ENCODE measurements at regions not wholly inside any gene's neighbourhood (a gene's known extent, or its start where the extent isn't known, plus 50 kb on each side); places are given as distances from the start of the nearest gene placed in this dataset.

DNA sequence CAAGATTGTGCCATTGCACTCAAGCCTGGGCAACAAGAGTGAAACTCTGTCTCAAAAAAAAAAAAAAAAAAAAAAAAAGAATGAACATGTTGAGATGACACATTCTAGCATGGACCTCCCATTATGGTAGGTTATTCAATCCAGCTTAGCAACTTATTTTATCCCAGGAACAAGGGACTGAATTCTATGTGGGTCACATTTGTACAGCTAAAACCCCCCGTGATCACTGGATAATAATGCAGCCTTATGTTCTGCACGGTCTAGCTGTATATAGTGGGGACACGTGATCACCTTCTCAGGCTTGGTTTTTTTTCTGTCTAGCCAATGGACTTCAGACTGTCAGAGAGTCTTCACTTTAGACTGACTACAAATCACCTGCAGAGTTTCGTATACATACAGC is 115.2 kb upstream of the FRG1 start:
- H3K4me3 ChIP-seq: no peak overlapping the region
- H3K27me3 ChIP-seq: no peaks in the 10 kb centered on the region
- DNase-seq (ENCODE audit: extremely low spot score in 2 of 2): no peak
- H3K9me3 ChIP-seq: no peaks in the 10 kb centered on the region
- no peak overlapping the region for H3K27ac ChIP-seq
- intact Hi-C loops (cut with DNase I): no loop called here
- TF ChIP-seq, protein P1, sequence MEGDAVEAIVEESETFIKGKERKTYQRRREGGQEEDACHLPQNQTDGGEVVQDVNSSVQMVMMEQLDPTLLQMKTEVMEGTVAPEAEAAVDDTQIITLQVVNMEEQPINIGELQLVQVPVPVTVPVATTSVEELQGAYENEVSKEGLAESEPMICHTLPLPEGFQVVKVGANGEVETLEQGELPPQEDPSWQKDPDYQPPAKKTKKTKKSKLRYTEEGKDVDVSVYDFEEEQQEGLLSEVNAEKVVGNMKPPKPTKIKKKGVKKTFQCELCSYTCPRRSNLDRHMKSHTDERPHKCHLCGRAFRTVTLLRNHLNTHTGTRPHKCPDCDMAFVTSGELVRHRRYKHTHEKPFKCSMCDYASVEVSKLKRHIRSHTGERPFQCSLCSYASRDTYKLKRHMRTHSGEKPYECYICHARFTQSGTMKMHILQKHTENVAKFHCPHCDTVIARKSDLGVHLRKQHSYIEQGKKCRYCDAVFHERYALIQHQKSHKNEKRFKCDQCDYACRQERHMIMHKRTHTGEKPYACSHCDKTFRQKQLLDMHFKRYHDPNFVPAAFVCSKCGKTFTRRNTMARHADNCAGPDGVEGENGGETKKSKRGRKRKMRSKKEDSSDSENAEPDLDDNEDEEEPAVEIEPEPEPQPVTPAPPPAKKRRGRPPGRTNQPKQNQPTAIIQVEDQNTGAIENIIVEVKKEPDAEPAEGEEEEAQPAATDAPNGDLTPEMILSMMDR (IDR thresholded peaks at IDR 0.05): no peak
- TF ChIP-seq POLR2AphosphoS5 (IDR thresholded peaks at IDR 0.05; ENCODE audit: insufficient read depth in 1 of 2, low read depth in 1 of 2): no peak
- no peak for TF ChIP-seq POLR2A (IDR thresholded peaks at IDR 0.05)
- no peaks in the 10 kb centered on the region for H3K4me1 ChIP-seq
- no peaks in the 10 kb centered on the region for H3K36me3 ChIP-seq

DNA sequence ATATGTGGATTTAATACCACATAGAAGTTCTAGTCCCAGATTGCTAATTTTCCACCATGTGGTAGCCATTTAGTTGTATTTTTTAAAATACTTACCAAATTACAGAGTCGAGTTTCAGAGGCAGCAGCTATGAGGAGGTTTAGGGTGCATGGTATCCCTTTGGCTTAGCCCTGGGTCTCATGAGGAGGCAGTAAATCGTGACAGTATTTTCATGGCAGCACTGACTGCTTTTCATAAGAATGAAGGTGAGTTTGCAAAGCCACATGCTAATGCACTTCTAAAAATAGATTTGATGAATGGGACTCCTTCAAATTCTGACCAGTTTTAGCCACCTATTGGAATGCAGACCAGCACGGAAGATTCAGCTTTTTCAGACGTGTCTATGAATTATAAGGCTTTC is 114.0 kb upstream of the FRG1 start:
- H3K27ac ChIP-seq: no peak overlapping the region
- H3K9me3 ChIP-seq: no peaks in the 10 kb centered on the region
- H3K36me3 ChIP-seq: no peaks in the 10 kb centered on the region
- TF ChIP-seq POLR2AphosphoS5 (IDR thresholded peaks at IDR 0.05; ENCODE audit: insufficient read depth in 1 of 2, low read depth in 1 of 2): no peak
- no peak for TF ChIP-seq POLR2A (IDR thresholded peaks at IDR 0.05)
- TF ChIP-seq, protein P1 (IDR thresholded peaks at IDR 0.05): no peak
- intact Hi-C loops (cut with DNase I): no loop called here
- no peak for DNase-seq (ENCODE audit: extremely low spot score in 2 of 2)
- H3K27me3 ChIP-seq: no peaks in the 10 kb centered on the region
- no peak overlapping the region for H3K4me3 ChIP-seq
- H3K4me1 ChIP-seq: no peaks in the 10 kb centered on the region

DNA sequence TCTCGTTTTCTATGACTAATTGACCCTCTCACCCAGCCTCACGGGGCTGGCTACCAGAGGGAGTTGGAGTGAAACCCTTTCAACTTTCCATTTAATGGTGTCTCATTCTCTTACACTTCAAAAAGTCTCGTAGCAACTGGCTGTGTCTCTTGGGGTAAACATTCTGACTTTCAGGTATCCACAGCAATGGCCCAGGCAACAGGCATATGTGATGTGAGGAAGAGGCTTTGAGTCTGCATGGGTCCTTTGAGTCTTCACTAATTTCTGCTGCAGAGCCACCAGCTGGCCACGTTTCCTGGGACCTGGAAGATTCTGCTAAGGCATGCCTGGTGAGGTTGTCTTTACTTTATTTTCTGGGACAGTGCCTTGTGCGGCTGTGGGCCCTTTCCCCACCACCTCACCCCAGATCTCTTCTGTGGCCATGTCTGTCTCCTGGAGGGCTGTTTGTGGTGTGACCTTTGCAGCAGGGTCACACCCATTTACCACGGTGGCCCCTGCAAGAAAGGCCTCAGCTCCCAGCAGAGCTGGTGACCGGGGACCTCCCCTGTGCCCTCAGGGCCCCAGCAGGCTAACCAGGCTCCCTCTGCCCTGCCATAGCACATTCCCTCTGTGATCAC is 112.5 kb upstream of the FRG1 start:
- intact Hi-C loops (cut with DNase I): no loop called here
- H3K4me1 ChIP-seq: no peaks in the 10 kb centered on the region
- no peak for TF ChIP-seq POLR2AphosphoS5 (IDR thresholded peaks at IDR 0.05; ENCODE audit: insufficient read depth in 1 of 2, low read depth in 1 of 2)
- no peak for TF ChIP-seq POLR2A (IDR thresholded peaks at IDR 0.05)
- TF ChIP-seq, protein P1 (IDR thresholded peaks at IDR 0.05): no peak
- no peak for DNase-seq (ENCODE audit: extremely low spot score in 2 of 2)
- H3K4me3 ChIP-seq: no peak overlapping the region
- H3K36me3 ChIP-seq: no peaks in the 10 kb centered on the region
- no peaks in the 10 kb centered on the region for H3K9me3 ChIP-seq
- H3K27me3 ChIP-seq: no peaks in the 10 kb centered on the region
- H3K27ac ChIP-seq: no peak overlapping the region

DNA sequence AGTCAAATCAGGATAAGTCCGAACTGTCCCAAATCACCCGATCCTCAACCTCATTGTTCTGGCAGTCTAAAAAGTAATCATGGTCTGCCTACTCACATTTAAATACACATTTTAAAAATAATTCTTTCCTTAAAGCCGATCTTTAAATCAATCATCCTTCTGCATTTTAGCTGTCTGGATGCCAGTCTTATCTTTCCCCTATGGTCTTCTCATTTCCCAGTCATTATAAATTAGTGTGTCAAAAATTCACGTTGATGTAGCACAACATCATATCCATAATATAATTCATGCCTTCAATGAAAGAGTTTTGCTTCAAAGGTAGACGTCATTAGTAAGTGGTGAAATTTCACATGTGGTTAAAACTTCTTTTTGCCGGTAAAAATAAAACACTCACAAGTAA is 108.1 kb upstream of the FRG1 start:
- Histone ChIP-seq H3K9me3 (no peaks in the 10 kb centered on the region), H3K4me1 (no peaks in the 10 kb centered on the region), H3K36me3 (no peaks in the 10 kb centered on the region), H3K4me3 (no peak overlapping the region), H3K27me3 (no peaks in the 10 kb centered on the region), H3K27ac (no peak overlapping the region)
- DNase-seq (ENCODE audit: extremely low spot score in 2 of 2): no peak
- intact Hi-C loops (cut with DNase I): no loop called here
- TF ChIP-seq POLR2AphosphoS5 (IDR thresholded peaks at IDR 0.05; ENCODE audit: insufficient read depth in 1 of 2, low read depth in 1 of 2): no peak
- TF ChIP-seq, protein P1 (IDR thresholded peaks at IDR 0.05): no peak

DNA sequence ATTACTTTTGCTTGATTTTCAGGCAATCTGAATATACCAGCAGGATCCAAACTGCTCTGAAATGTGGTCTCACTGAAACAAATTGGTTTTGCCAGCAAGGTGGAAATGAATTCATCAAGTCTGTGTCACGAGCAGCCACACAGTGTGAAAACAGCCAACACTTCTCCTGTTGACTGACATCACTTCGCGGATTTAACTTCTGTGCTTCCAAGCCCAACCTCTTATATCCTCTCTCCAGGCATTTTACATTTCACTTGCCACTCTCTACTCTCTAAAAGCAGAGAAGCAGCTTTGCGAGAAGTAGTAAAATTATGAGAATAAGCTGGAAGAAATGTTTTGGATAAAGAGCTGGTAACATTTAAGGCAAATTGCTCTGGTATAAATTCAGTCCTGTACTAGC is 106.1 kb upstream of the FRG1 start:
- DNase-seq (ENCODE audit: extremely low spot score in 2 of 2): no peak
- Histone ChIP-seq H3K27ac (no peak overlapping the region), H3K36me3 (no peaks in the 10 kb centered on the region), H3K9me3 (no peaks in the 10 kb centered on the region), H3K4me3 (no peak overlapping the region), H3K27me3 (no peaks in the 10 kb centered on the region), H3K4me1 (no peaks in the 10 kb centered on the region)
- intact Hi-C loops (cut with DNase I): no loop called here
- TF ChIP-seq, protein P1 (IDR thresholded peaks at IDR 0.05): no peak
- TF ChIP-seq POLR2A (IDR thresholded peaks at IDR 0.05) (no peak), POLR2AphosphoS5 (IDR thresholded peaks at IDR 0.05; ENCODE audit: insufficient read depth in 1 of 2, low read depth in 1 of 2) (no peak)
